ENCODE measurements at regions not wholly inside any gene's neighbourhood (a gene's known extent, or its start where the extent isn't known, plus 50 kb on each side); places are given as distances from the start of the nearest gene placed in this dataset.

DNA sequence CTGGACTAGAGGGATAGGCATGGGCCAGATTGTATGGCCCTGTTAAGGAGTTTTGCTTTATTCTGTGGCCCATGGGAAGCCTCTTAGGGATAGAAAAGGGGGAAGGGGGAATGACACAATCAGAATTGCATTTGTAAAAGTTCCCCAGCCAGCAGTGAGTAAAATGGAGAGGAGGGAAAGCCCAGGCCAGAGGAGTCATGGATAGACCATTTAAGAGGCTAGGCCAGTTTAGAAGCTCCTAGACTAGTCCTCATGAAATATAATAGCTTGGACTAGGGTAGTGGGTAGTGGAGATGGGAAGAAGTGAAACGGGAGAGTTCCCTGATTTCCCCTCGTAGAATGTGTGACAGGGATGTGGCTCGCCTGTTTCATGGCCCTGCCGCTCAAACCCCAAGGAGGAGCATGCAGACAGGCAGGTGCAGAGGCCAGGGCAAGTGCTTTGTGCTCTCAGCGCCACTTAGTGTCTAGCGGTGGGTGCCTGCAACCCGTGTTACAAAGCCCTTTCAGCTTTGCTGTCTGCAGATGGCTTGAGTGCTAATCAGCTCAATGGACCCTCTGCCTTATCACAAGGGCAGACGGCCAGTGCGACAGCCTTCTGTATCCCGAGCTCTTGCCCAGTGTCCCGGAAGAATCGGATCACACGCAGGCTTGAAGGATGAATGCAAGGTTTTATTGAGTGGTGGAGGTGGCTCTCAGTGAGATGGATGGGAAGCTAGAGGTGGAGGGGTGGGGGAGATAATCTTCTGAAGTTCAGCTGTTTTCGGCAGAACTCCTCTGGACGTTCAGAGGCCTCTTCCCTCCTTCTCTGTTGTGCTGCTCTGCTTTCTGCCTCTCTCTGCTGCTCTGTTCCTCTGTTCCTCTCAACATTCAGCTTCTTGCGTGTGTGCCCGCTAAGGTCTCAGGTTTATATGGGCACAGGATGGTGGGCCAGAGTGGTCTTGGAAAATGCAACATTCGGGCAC is 141.1 kb downstream of the CEP57L1 start (continued):
- TF ChIP-seq NR4A1 (CRISPR knock-in tag; IDR thresholded peaks at IDR 0.05) (no peak), NR4A1 (tag; IDR thresholded peaks at IDR 0.05) (peak; percentile 36; the same call in 1 of the 2 replicates), ZNF764 (CRISPR knock-in tag; IDR thresholded peaks at IDR 0.05; ENCODE audit: low read depth) (0 out of 2 replicates have a peak, but pooled peaks have one; percentile 7), U2AF2 (optimal IDR thresholded peaks at IDR 0.05; ENCODE audit: low read depth, low read length) (no peak), ZC3H4 (CRISPR knock-in tag; IDR thresholded peaks at IDR 0.05; ENCODE audit: borderline replicate concordance) (no peak), PRPF4 (IDR thresholded peaks at IDR 0.05; ENCODE audit: insufficient read depth, low read depth, low read length, poor library complexity, severe bottlenecking) (no peak), MEF2D (tag; conservative IDR thresholded peaks at IDR 0.05; ENCODE audit: low read depth) (0 out of 2 replicates have a peak, but pooled peaks have one; percentile 37), KLF6 (CRISPR knock-in tag; IDR thresholded peaks at IDR 0.05; ENCODE audit: borderline replicate concordance) (no peak), TCF3 (CRISPR knock-in tag; IDR thresholded peaks at IDR 0.05) (peak; percentile 83), ZNF133 (CRISPR knock-in tag; IDR thresholded peaks at IDR 0.05) (0 out of 2 replicates have a peak, but pooled peaks have one; percentile 40)
- TF ChIP-seq, protein P1, sequence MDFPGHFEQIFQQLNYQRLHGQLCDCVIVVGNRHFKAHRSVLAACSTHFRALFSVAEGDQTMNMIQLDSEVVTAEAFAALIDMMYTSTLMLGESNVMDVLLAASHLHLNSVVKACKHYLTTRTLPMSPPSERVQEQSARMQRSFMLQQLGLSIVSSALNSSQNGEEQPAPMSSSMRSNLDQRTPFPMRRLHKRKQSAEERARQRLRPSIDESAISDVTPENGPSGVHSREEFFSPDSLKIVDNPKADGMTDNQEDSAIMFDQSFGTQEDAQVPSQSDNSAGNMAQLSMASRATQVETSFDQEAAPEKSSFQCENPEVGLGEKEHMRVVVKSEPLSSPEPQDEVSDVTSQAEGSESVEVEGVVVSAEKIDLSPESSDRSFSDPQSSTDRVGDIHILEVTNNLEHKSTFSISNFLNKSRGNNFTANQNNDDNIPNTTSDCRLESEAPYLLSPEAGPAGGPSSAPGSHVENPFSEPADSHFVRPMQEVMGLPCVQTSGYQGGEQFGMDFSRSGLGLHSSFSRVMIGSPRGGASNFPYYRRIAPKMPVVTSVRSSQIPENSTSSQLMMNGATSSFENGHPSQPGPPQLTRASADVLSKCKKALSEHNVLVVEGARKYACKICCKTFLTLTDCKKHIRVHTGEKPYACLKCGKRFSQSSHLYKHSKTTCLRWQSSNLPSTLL (IDR thresholded peaks at IDR 0.05): no peak
- TF ChIP-seq, protein P2, sequence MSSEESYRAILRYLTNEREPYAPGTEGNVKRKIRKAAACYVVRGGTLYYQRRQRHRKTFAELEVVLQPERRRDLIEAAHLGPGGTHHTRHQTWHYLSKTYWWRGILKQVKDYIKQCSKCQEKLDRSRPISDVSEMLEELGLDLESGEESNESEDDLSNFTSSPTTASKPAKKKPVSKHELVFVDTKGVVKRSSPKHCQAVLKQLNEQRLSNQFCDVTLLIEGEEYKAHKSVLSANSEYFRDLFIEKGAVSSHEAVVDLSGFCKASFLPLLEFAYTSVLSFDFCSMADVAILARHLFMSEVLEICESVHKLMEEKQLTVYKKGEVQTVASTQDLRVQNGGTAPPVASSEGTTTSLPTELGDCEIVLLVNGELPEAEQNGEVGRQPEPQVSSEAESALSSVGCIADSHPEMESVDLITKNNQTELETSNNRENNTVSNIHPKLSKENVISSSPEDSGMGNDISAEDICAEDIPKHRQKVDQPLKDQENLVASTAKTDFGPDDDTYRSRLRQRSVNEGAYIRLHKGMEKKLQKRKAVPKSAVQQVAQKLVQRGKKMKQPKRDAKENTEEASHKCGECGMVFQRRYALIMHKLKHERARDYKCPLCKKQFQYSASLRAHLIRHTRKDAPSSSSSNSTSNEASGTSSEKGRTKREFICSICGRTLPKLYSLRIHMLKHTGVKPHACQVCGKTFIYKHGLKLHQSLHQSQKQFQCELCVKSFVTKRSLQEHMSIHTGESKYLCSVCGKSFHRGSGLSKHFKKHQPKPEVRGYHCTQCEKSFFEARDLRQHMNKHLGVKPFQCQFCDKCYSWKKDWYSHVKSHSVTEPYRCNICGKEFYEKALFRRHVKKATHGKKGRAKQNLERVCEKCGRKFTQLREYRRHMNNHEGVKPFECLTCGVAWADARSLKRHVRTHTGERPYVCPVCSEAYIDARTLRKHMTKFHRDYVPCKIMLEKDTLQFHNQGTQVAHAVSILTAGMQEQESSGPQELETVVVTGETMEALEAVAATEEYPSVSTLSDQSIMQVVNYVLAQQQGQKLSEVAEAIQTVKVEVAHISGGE (CRISPR knock-in tag; IDR thresholded peaks at IDR 0.05): 0 out of 6 replicates have a peak, but pooled peaks of 1 of the 3 experiments have one; percentile 21
- TF ChIP-seq, protein P3, sequence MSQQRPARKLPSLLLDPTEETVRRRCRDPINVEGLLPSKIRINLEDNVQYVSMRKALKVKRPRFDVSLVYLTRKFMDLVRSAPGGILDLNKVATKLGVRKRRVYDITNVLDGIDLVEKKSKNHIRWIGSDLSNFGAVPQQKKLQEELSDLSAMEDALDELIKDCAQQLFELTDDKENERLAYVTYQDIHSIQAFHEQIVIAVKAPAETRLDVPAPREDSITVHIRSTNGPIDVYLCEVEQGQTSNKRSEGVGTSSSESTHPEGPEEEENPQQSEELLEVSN (IDR thresholded peaks at IDR 0.05; ENCODE audit: borderline replicate concordance in 1 of 2, extremely low read depth in 1 of 2, insufficient read depth in 1 of 2, insufficient read length in 1 of 2, low read depth in 1 of 2, low read length in 1 of 2, poor library complexity in 1 of 2, severe bottlenecking in 1 of 2): peak; percentile 57 to 71
- TF ChIP-seq, protein P4, sequence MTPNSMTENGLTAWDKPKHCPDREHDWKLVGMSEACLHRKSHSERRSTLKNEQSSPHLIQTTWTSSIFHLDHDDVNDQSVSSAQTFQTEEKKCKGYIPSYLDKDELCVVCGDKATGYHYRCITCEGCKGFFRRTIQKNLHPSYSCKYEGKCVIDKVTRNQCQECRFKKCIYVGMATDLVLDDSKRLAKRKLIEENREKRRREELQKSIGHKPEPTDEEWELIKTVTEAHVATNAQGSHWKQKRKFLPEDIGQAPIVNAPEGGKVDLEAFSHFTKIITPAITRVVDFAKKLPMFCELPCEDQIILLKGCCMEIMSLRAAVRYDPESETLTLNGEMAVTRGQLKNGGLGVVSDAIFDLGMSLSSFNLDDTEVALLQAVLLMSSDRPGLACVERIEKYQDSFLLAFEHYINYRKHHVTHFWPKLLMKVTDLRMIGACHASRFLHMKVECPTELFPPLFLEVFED (CRISPR knock-in tag; conservative IDR thresholded peaks at IDR 0.05): 0 out of 2 replicates have a peak, but pooled peaks have one; percentile 3
- TF ChIP-seq, protein P5, sequence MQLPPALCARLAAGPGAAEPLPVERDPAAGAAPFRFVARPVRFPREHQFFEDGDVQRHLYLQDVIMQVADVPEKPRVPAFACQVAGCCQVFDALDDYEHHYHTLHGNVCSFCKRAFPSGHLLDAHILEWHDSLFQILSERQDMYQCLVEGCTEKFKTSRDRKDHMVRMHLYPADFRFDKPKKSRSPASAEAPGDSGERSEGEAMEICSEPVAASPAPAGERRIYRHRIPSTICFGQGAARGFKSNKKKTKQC (CRISPR knock-in tag; IDR thresholded peaks at IDR 0.05): peak; percentile 40; the same call in 1 of the 2 replicates

All from K562 (cell line).